Chondrocyte (in vitro differentiated cells): ENCODE measurements at regions not wholly inside any gene's neighbourhood (a gene's known extent, or its start where the extent isn't known, plus 50 kb on each side); places are given as distances from the start of the nearest gene placed in this dataset.

ENCODE experiments used
- DNase-seq: peaks from one replicate; pipeline ENCODE4 v3.0.0; 2021; ENCODE audit warnings: mixed read lengths, low spot score
- H3K27ac Mint-ChIP-seq: one replicate; pipeline ENCODE4 v1.8.0; 2021; ENCODE audit warnings: mild to moderate bottlenecking, moderate library complexity, mixed read lengths; ENCODE audit not compliant: unreplicated experiment
- H3K27me3 Mint-ChIP-seq: 2 replicates; pipeline ENCODE4 v1.8.0; 2021; ENCODE audit warnings: low read depth, mixed read lengths
- H3K36me3 Mint-ChIP-seq: 2 replicates; pipeline ENCODE4 v1.8.0; 2021; ENCODE audit warnings: low read depth, mixed read lengths
- H3K4me1 Mint-ChIP-seq: 2 replicates; pipeline ENCODE4 v1.8.0; 2021; ENCODE audit warnings: low read depth, mild to moderate bottlenecking, mixed read lengths
- H3K4me3 Mint-ChIP-seq: one replicate; pipeline ENCODE4 v1.8.0; 2021; ENCODE audit warnings: mild to moderate bottlenecking, moderate library complexity, mixed read lengths; ENCODE audit not compliant: unreplicated experiment
- H3K9me3 Mint-ChIP-seq: 2 replicates; pipeline ENCODE4 v1.8.0; 2021; ENCODE audit warnings: low read depth, mixed read lengths
- TF ChIP-seq, protein P1 (sequence below): fragments of 200-600 bp; sonication (generic); IDR thresholded peaks from 2 replicates; pipeline ENCODE4 v1.5.0; 2021; ENCODE audit warnings: antibody characterized with exemption, mild to moderate bottlenecking, moderate library complexity

DNA sequence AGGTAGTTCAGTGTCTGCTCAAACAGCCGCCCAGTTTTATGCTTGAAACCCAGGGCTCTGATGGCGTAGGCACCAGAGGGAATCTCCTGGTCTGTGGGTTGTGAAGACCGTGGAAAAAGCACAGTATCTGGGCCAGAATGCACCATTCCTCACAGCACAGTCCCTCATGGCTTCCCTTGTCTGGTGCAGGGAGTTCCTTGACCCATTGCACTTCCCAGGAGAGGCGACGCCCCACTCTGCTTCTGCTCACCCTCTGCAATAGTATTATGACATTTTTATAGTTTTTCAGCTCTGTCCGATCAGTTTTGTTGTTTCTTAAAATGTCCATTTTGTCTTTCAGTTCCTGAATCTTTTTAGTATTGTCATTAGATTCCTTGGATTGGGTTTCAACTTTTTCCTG is 343.5 kb downstream of the EDEM1 start:
- Mint-ChIP-seq H3K9me3 (peaks cover 16% of the 10 kb centered on the region), H3K4me1 (no peaks in the 10 kb centered on the region), H3K36me3 (no peaks in the 10 kb centered on the region), H3K4me3 (no peak overlapping the region), H3K27ac (no peak overlapping the region), H3K27me3 (no peaks in the 10 kb centered on the region)
- no peak for DNase-seq
- TF ChIP-seq, protein P1, sequence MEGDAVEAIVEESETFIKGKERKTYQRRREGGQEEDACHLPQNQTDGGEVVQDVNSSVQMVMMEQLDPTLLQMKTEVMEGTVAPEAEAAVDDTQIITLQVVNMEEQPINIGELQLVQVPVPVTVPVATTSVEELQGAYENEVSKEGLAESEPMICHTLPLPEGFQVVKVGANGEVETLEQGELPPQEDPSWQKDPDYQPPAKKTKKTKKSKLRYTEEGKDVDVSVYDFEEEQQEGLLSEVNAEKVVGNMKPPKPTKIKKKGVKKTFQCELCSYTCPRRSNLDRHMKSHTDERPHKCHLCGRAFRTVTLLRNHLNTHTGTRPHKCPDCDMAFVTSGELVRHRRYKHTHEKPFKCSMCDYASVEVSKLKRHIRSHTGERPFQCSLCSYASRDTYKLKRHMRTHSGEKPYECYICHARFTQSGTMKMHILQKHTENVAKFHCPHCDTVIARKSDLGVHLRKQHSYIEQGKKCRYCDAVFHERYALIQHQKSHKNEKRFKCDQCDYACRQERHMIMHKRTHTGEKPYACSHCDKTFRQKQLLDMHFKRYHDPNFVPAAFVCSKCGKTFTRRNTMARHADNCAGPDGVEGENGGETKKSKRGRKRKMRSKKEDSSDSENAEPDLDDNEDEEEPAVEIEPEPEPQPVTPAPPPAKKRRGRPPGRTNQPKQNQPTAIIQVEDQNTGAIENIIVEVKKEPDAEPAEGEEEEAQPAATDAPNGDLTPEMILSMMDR: no peak

DNA sequence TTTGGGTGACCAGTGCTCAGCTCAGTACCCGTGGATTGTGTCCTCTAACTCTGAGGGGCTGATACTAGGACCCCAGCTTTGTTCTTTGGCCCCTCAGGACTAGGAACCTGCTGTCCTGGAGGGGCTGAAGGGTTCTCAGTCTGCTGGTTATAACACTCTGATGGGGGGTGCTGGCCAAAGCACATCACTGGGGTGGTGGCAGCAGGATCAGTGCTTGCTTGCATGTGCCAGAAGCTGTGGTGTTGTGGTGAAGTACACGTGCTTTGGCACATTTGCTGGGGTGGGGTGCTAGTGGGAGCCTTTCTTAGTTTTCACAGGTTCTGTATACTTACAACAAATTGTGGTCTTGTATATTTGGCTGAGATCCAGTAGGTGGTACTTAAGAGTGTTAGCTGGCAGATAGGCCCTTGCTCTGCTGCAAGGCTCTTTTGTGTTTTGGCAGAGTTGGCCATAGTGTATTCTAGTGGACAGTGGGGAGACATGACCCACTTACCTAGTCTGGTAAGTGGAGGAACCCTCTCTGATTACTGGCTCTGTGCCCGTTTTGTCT is 344.3 kb downstream of the EDEM1 start:
- no peaks in the 10 kb centered on the region for H3K4me1 Mint-ChIP-seq
- no peaks in the 10 kb centered on the region for H3K27me3 Mint-ChIP-seq
- no peaks in the 10 kb centered on the region for H3K36me3 Mint-ChIP-seq
- H3K9me3 Mint-ChIP-seq: peaks cover 16% of the 10 kb centered on the region
- H3K27ac Mint-ChIP-seq: no peak overlapping the region
- DNase-seq: no peak
- no peak overlapping the region for H3K4me3 Mint-ChIP-seq
- TF ChIP-seq, protein P1: no peak

DNA sequence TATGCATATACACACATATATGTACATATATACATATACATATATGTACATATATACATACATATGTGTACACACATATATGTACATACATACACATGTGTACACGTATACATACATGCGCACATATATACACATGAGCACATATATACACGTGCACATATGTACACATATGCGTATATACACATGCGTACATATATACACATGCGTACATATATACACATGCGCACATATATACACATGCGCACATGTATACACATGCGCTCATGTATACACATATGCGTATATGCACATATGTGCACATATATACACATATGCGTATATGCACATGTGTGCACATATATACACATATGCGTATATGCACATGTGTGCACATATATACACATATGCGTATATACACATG is 353.0 kb downstream of the EDEM1 start:
- Mint-ChIP-seq H3K27me3 (no peaks in the 10 kb centered on the region), H3K36me3 (no peaks in the 10 kb centered on the region), H3K4me1 (no peaks in the 10 kb centered on the region), H3K27ac (no peak overlapping the region), H3K4me3 (no peak overlapping the region), H3K9me3 (peaks cover 42% of the 10 kb centered on the region)
- DNase-seq: no peak
- TF ChIP-seq, protein P1: no peak

DNA sequence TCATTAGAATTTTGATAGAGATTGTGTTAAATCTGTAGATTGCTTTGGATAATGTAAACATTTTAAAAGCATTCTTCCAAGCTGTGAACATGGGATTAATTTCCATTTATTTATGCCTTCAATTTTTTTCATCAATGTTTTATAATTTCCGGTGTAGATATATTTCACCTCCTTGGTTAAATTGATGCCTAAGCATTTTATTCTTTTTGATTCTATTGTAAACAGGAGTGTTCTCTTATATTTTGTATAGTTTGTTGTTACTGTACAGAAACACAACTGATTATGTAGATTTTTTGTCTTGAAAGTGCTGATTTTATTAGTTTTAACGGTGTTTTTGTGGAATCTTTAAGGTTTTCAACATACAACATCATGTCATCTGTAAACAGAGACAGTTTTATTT is 355.0 kb downstream of the EDEM1 start:
- no peak for DNase-seq
- no peaks in the 10 kb centered on the region for H3K4me1 Mint-ChIP-seq
- peaks cover 54% of the 10 kb centered on the region for H3K9me3 Mint-ChIP-seq
- no peak overlapping the region for H3K4me3 Mint-ChIP-seq
- TF ChIP-seq, protein P1: no peak
- H3K27ac Mint-ChIP-seq: no peak overlapping the region
- no peaks in the 10 kb centered on the region for H3K36me3 Mint-ChIP-seq
- H3K27me3 Mint-ChIP-seq: no peaks in the 10 kb centered on the region

DNA sequence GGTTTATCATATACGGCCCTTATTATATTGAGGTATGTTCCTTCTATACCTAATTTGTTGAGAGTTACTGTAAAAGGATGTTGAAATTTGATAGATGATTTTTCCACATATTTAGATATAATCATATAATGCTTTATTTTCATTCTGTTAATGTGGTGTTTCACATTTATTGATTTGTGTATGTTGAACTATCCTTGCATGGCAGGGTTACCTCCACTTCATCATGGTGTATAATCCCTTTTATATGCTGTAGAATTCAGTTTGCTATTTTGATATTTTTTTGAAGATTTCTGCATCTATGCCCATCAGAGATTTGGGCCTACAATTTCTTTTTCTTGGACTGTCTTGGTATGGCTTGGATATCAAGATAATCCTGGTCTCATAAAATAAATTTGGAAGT is 355.5 kb downstream of the EDEM1 start:
- H3K27me3 Mint-ChIP-seq: no peaks in the 10 kb centered on the region
- DNase-seq: no peak
- no peak overlapping the region for H3K4me3 Mint-ChIP-seq
- no peak overlapping the region for H3K27ac Mint-ChIP-seq
- TF ChIP-seq, protein P1: no peak
- no peaks in the 10 kb centered on the region for H3K36me3 Mint-ChIP-seq
- H3K4me1 Mint-ChIP-seq: no peaks in the 10 kb centered on the region
- peaks cover 54% of the 10 kb centered on the region for H3K9me3 Mint-ChIP-seq
